IMR-90 (cell line): ENCODE measurements at regions not wholly inside any gene's neighbourhood (a gene's known extent, or its start where the extent isn't known, plus 50 kb on each side); places are given as distances from the start of the nearest gene placed in this dataset.

Experiments used
- ATAC-seq: fragments of 200-7000 bp; cut with Tn5 transposase; 2 replicates; pipeline ENCODE4 v1.9.1; 2020; ENCODE audit warnings: low read depth, mild to moderate bottlenecking, moderate library complexity
- BruUV-seq: library from RNA; stranded (reverse); fragments of 400-500 nt; replicated peaks from 2 replicates; lab custom pipeline; 2021; lab: Mats Ljungman, UMichigan
- CTCF ChIA-PET: fragments of 300-600 bp; formaldehyde crosslinking; extraction: SDS; loops from one replicate; lab custom pipeline; 2021; ENCODE audit warnings: antibody characterized with exemption; lab: Yijun Ruan, JAX
- POLR2A ChIA-PET: fragments of 300-600 bp; sonication (Branson Sonifier 250); formaldehyde crosslinking; loops from one replicate; lab custom pipeline; 2022; ENCODE audit warnings: antibody characterized with exemption; ENCODE audit not compliant: unreplicated experiment; lab: Charles Lee
- DNase-seq: peaks from one replicate; pipeline ENCODE4 v3.0.0; 2013
- H2AFZ ChIP-seq: replicated peaks from 2 replicates; pipeline ENCODE3; 2013; ENCODE audit warnings: low read length, mild to moderate bottlenecking; ENCODE audit not compliant: poor library complexity
- H2AK5ac ChIP-seq: 2 replicates; pipeline ENCODE4 v1.6.1; 2013; ENCODE audit warnings: low read depth, low read length, inconsistent platforms
- H2AK9ac ChIP-seq: replicated peaks from 2 replicates; pipeline ENCODE3; 2013; ENCODE audit warnings: mild to moderate bottlenecking, low read depth, low read length, moderate library complexity; ENCODE audit not compliant: poor library complexity
- H2BK120ac ChIP-seq: 2 replicates; pipeline ENCODE4 v1.6.1; 2013; ENCODE audit warnings: low read depth, low read length, inconsistent platforms
- H2BK15ac ChIP-seq: 3 replicates; pipeline ENCODE4 v1.6.1; 2013; ENCODE audit warnings: low read depth, low read length, inconsistent platforms
- H2BK20ac ChIP-seq: 2 replicates; pipeline ENCODE4 v1.6.1; 2013; ENCODE audit warnings: low read depth, mild to moderate bottlenecking, inconsistent platforms, low read length, moderate library complexity
- H2BK5ac ChIP-seq: 2 replicates; pipeline ENCODE4 v1.6.1; 2013; ENCODE audit warnings: mild to moderate bottlenecking, low read depth, low read length, inconsistent platforms; ENCODE audit not compliant: poor library complexity, severe bottlenecking
- H3K14ac ChIP-seq: replicated peaks from 2 replicates; pipeline ENCODE4 v1.6.1; 2013; ENCODE audit warnings: low read depth, low read length, inconsistent platforms
- H3K18ac ChIP-seq: 2 replicates; pipeline ENCODE4 v1.6.1; 2013; ENCODE audit warnings: low read depth, low read length, control low read depth
- H3K23ac ChIP-seq: 2 replicates; pipeline ENCODE4 v1.6.1; 2013; ENCODE audit warnings: low read depth, low read length, inconsistent platforms
- H3K27ac ChIP-seq: 2 replicates; pipeline ENCODE4 v1.5.1; 2013; ENCODE audit warnings: mild to moderate bottlenecking, control low read depth, low read length; ENCODE audit not compliant: insufficient read depth
- H3K27me3 ChIP-seq: 2 replicates; pipeline ENCODE4 v1.6.1; 2013; ENCODE audit warnings: low read length; ENCODE audit not compliant: control insufficient read depth, insufficient read depth
- H3K36me3 ChIP-seq: 2 replicates; pipeline ENCODE4 v1.6.1; 2013; ENCODE audit warnings: low read length, mixed read lengths; ENCODE audit not compliant: control insufficient read depth, insufficient read depth
- H3K4ac ChIP-seq: 2 replicates; pipeline ENCODE4 v1.6.1; 2013; ENCODE audit warnings: low read depth, low read length, inconsistent platforms
- H3K4me1 ChIP-seq: 2 replicates; pipeline ENCODE4 v1.6.1; 2013; ENCODE audit warnings: low read length, mixed read lengths; ENCODE audit not compliant: control insufficient read depth, insufficient read depth
- H3K4me2 ChIP-seq: 2 replicates; pipeline ENCODE4 v1.6.1; 2013; ENCODE audit warnings: low read depth, mild to moderate bottlenecking, control low read depth, low read length, moderate library complexity
- H3K4me3 ChIP-seq: 2 replicates; pipeline ENCODE4 v1.5.1; 2013; ENCODE audit warnings: low read depth, mild to moderate bottlenecking, control low read depth, low read length, moderate library complexity; ENCODE audit not compliant: insufficient read depth
- H3K56ac ChIP-seq: 2 replicates; pipeline ENCODE4 v1.6.1; 2013; ENCODE audit warnings: low read length, inconsistent platforms; ENCODE audit not compliant: insufficient read depth; ENCODE audit errors: extremely low read depth
- H3K79me1 ChIP-seq, 2 experiments: 2 replicates each; pipeline ENCODE4 v1.6.1; 2013; ENCODE audit warnings: low read length in 2 of 2, inconsistent platforms in 1 of 2, low read depth in 1 of 2
- H3K9ac ChIP-seq: 2 replicates; pipeline ENCODE4 v1.6.1; 2013; ENCODE audit warnings: low read depth, low read length, control low read depth
- H3K9me1 ChIP-seq: 2 replicates; pipeline ENCODE4 v1.6.1; 2013; ENCODE audit warnings: low read length, inconsistent platforms; ENCODE audit not compliant: insufficient read depth
- H3K9me3 ChIP-seq: 2 replicates; pipeline ENCODE4 v1.6.1; 2013; ENCODE audit warnings: low read length; ENCODE audit not compliant: control insufficient read depth, insufficient read depth
- H4K20me1 ChIP-seq: 2 replicates; pipeline ENCODE4 v1.6.1; 2013; ENCODE audit warnings: low read length, inconsistent platforms; ENCODE audit not compliant: insufficient read depth
- H4K5ac ChIP-seq: 2 replicates; pipeline ENCODE4 v1.6.1; 2013; ENCODE audit warnings: mild to moderate bottlenecking, low read depth, low read length, control low read depth
- H4K8ac ChIP-seq, 2 experiments: 2 replicates each; pipeline ENCODE4 v1.6.1; 2013; ENCODE audit warnings: low read depth in 2 of 2, low read length in 2 of 2, control low read depth in 1 of 2, inconsistent platforms in 1 of 2
- H4K91ac ChIP-seq: 2 replicates; pipeline ENCODE4 v1.6.1; 2013; ENCODE audit warnings: low read depth, low read length, inconsistent platforms; ENCODE audit not compliant: insufficient read depth
- BHLHE40 ChIP-seq: fragments of 150-350 bp; IDR thresholded peaks from 2 replicates; pipeline ENCODE4 v1.6.1; 2016; ENCODE audit warnings: mild to moderate bottlenecking, low read depth, low read length
- CEBPB ChIP-seq: IDR thresholded peaks from 2 replicates; pipeline ENCODE4 v1.6.1; 2012; ENCODE audit warnings: low read depth, low read length, improper control_type of control experiment
- CTCF ChIP-seq: conservative IDR thresholded peaks from 2 replicates; pipeline ENCODE4 v1.5.1; 2012; ENCODE audit warnings: mild to moderate bottlenecking, low read depth, low read length, improper control_type of control experiment
- FOS ChIP-seq: fragments of 150-350 bp; IDR thresholded peaks from 2 replicates; pipeline ENCODE4 v1.6.1; 2016; ENCODE audit warnings: low read depth, low read length
- MAFK ChIP-seq: IDR thresholded peaks from 2 replicates; pipeline ENCODE4 v1.6.1; 2012; ENCODE audit warnings: low read depth, low read length, improper control_type of control experiment
- MAZ ChIP-seq: IDR thresholded peaks from 2 replicates; pipeline ENCODE4 v1.6.1; 2012; ENCODE audit warnings: low read depth, mild to moderate bottlenecking, low read length, improper control_type of control experiment, moderate library complexity, borderline replicate concordance
- MXI1 ChIP-seq: IDR thresholded peaks from 2 replicates; pipeline ENCODE4 v1.6.1; 2012; ENCODE audit warnings: low read depth, mild to moderate bottlenecking, low read length, moderate library complexity, borderline replicate concordance
- NFE2L2 ChIP-seq: fragments of 150-350 bp; IDR thresholded peaks from 2 replicates; pipeline ENCODE4 v1.6.1; 2016; ENCODE audit warnings: low read depth, mild to moderate bottlenecking, low read length
- POLR2A ChIP-seq: IDR thresholded peaks from 2 replicates; pipeline ENCODE4 v1.6.1; 2012; ENCODE audit warnings: mild to moderate bottlenecking, low read depth, low read length
- RAD21 ChIP-seq: IDR thresholded peaks from 2 replicates; pipeline ENCODE4 v1.6.1; 2012; ENCODE audit warnings: low read length, improper control_type of control experiment
- RCOR1 ChIP-seq: IDR thresholded peaks from 2 replicates; pipeline ENCODE4 v1.6.1; 2012; ENCODE audit warnings: mild to moderate bottlenecking, low read length, improper control_type of control experiment; ENCODE audit not compliant: insufficient replicate concordance
- SMC3 ChIP-seq: fragments of 150-350 bp; IDR thresholded peaks from 2 replicates; pipeline ENCODE4 v1.6.1; 2016; ENCODE audit warnings: low read depth, mild to moderate bottlenecking, antibody characterized with exemption, low read length, moderate library complexity
- USF2 ChIP-seq: fragments of 150-350 bp; IDR thresholded peaks from 2 replicates; pipeline ENCODE4 v1.6.1; 2017; ENCODE audit warnings: mild to moderate bottlenecking, antibody characterized with exemption, low read length, low read depth
- WGBS, 2 experiments: methylation state at CpG; one replicate each; pipeline versions ENCODE4 v1.1.5 to v1.1.7; 2013; ENCODE audit warnings: missing lambda C conversion rate in 2 of 2; ENCODE audit not compliant: insufficient read length in 1 of 2; ENCODE audit errors: extremely low coverage in 2 of 2; 5-methylcytosine and 5-hydroxymethylcytosine counted together
- dilution Hi-C: fragments of 300-500 bp; cut with HindIII; formaldehyde crosslinking; loops from one replicate; pipeline ENCODE4 v1.14.3; 2018; ENCODE audit warnings: low sequenced_read_pairs; ENCODE audit not compliant: unreplicated experiment
- in situ Hi-C: fragments of 300-500 bp; cut with MboI; formaldehyde crosslinking; loops from 3 replicates; pipeline ENCODE4 v1.14.3; 2019; ENCODE audit warnings: low sequenced_read_pairs, inconsistent platforms, mixed read lengths
- intact Hi-C: fragments of 100-400 bp; cut with micrococcal nuclease; formaldehyde crosslinking; loops from 2 replicates; pipeline ENCODE4 v1.10.0; 2022

GRCh38 chr1:181936269-181936668 is 125.2 kb downstream of the ZNF648 start:
- 60% methylated on average over 2 of the region's 2 CpGs; no CpG with 5 or more reads in 1 of the 2 experiments for WGBS, 2 experiments
- TF ChIP-seq NFE2L2 (no peak), POLR2A (no peak), USF2 (no peak), RCOR1 (no peak), FOS (no peak), MAFK (no peak), MXI1 (no peak), RAD21 (no peak), CTCF (no peak), MAZ (no peak), BHLHE40 (no peak), SMC3 (no peak), CEBPB (no peak)

More at GRCh38 chr1:181936269-181936668, 125.2 kb downstream of the ZNF648 start:
- Histone ChIP-seq H3K56ac (no peak overlapping the region), H2AK9ac (no peak overlapping the region), H3K9me3 (peaks cover 12% of the 10 kb centered on the region), H3K4ac (no peak overlapping the region), H2BK20ac (no peak overlapping the region), H2AK5ac (no peak overlapping the region), H3K18ac (no peak overlapping the region), H3K36me3 (no peaks in the 10 kb centered on the region), H4K91ac (no peak overlapping the region), H3K4me3 (no peak overlapping the region), H3K9me1 (no peaks in the 10 kb centered on the region), H3K23ac (no peak overlapping the region), H2BK5ac (no peak overlapping the region), H3K4me1 (no peaks in the 10 kb centered on the region), H2BK15ac (no peak overlapping the region), H3K4me2 (no peak overlapping the region), H3K79me1 (no peaks in the 10 kb centered on the region), H4K8ac (no peak overlapping the region), H4K5ac (no peak overlapping the region), H4K20me1 (no peaks in the 10 kb centered on the region), H3K27me3 (no peaks in the 10 kb centered on the region), H2BK120ac (no peak overlapping the region), H3K27ac (no peak overlapping the region), H3K14ac (no peak overlapping the region), H2AFZ (no peak overlapping the region), H3K9ac (no peak overlapping the region)
- intact Hi-C loops = no loop called here
- DNase-seq (no peak), ATAC-seq (no peak)
- dilution Hi-C loops = no loop called here
- BruUV-seq = no TSS peak
- CTCF ChIA-PET = no interaction called here
- POLR2A ChIA-PET = no interaction called here
- in situ Hi-C loops = no loop called here
